ENCODE measurements at regions not wholly inside any gene's neighbourhood (a gene's known extent, or its start where the extent isn't known, plus 50 kb on each side); places are given as distances from the start of the nearest gene placed in this dataset.
"Not testable (repeated sequence)": the region's sequence is repeated elsewhere in the genome, so short reads cannot be mapped to it uniquely, and the experiment has no call there.

- Histone ChIP-seq H3K4me3 (no peak overlapping the region), H3K27ac (no peak overlapping the region), H3K9me3 (no peaks in the 10 kb centered on the region), H3K27me3 (no peaks in the 10 kb centered on the region), H3K36me3 (ENCODE audit: low read depth, missing control alignments) (no peaks in the 10 kb centered on the region), H3K4me1 (no peaks in the 10 kb centered on the region)
- TF ChIP-seq POLR2A (IDR thresholded peaks at IDR 0.05) (no peak), CTCF (IDR thresholded peaks at IDR 0.05) (no peak)
- intact Hi-C loops (cut with DNase I; ENCODE audit: low total_unique reads): no loop called here
- no peak for DNase-seq
- WGBS, 2 donors: 36 to 48% methylated on average over 8 of the region's 8 CpGs
Measured at GRCh38 chr2:22970284-22970975, 414.5 kb upstream of the KLHL29 start.

GRCh38 chr2:22970991-22971390, 414.0 kb upstream of the KLHL29 start:
- intact Hi-C loops (cut with DNase I; ENCODE audit: low total_unique reads): no loop called here
- DNase-seq: no peak
- H3K27me3 ChIP-seq: no peaks in the 10 kb centered on the region
- no peaks in the 10 kb centered on the region for H3K36me3 ChIP-seq (ENCODE audit: low read depth, missing control alignments)
- TF ChIP-seq CTCF (IDR thresholded peaks at IDR 0.05) (no peak), POLR2A (IDR thresholded peaks at IDR 0.05) (no peak)
- H3K27ac ChIP-seq: no peak overlapping the region
- H3K4me3 ChIP-seq: no peak overlapping the region
- WGBS, 2 donors: 60 to 85% methylated on average over 1 to 2 of the region's 2 CpGs
- no peaks in the 10 kb centered on the region for H3K9me3 ChIP-seq
- no peaks in the 10 kb centered on the region for H3K4me1 ChIP-seq

- Histone ChIP-seq H3K4me1 (no peaks in the 10 kb centered on the region), H3K27me3 (no peaks in the 10 kb centered on the region), H3K36me3 (ENCODE audit: low read depth, missing control alignments) (no peaks in the 10 kb centered on the region), H3K4me3 (no peak overlapping the region), H3K27ac (no peak overlapping the region), H3K9me3 (no peaks in the 10 kb centered on the region)
- no peak for DNase-seq
- TF ChIP-seq CTCF (IDR thresholded peaks at IDR 0.05): no peak
- TF ChIP-seq POLR2A (IDR thresholded peaks at IDR 0.05): no peak
- intact Hi-C loops (cut with DNase I; ENCODE audit: low total_unique reads): no loop called here
- 31 to 41% methylated on average over 1 of the region's 1 CpG for WGBS, 2 donors
Measured at GRCh38 chr2:22981785-22982184, 403.2 kb upstream of the KLHL29 start.

GRCh38 chr2:22984152-22984551, 400.8 kb upstream of the KLHL29 start:
- WGBS, 2 donors: 92% methylated on average over 18 to 22 of the region's 25 CpGs
- H3K36me3 ChIP-seq (ENCODE audit: low read depth, missing control alignments); H3K27ac ChIP-seq; H3K9me3 ChIP-seq; DNase-seq; H3K27me3 ChIP-seq; H3K4me3 ChIP-seq; H3K4me1 ChIP-seq; intact Hi-C loops (cut with DNase I; ENCODE audit: low total_unique reads): not testable (repeated sequence)

- Histone ChIP-seq H3K4me1 (no peaks in the 10 kb centered on the region), H3K9me3 (no peaks in the 10 kb centered on the region), H3K36me3 (ENCODE audit: low read depth, missing control alignments) (no peaks in the 10 kb centered on the region), H3K4me3 (no peak overlapping the region), H3K27me3 (no peaks in the 10 kb centered on the region), H3K27ac (no peak overlapping the region)
- WGBS, 2 donors: 81 to 88% methylated on average over 3 of the region's 3 CpGs
- TF ChIP-seq POLR2A (IDR thresholded peaks at IDR 0.05) (no peak), CTCF (IDR thresholded peaks at IDR 0.05) (no peak)
- no peak for DNase-seq
- intact Hi-C loops (cut with DNase I; ENCODE audit: low total_unique reads): no loop called here
Measured at GRCh38 chr2:22990246-22990645, 394.7 kb upstream of the KLHL29 start.

Data from testis (tissue), 2 donors.